ENCODE measurements at regions not wholly inside any gene's neighbourhood (a gene's known extent, or its start where the extent isn't known, plus 50 kb on each side); places are given as distances from the start of the nearest gene placed in this dataset.
"Not testable (repeated sequence)": the region's sequence is repeated elsewhere in the genome, so short reads cannot be mapped to it uniquely, and the experiment has no call there.

GRCh38 chr2:176978921-176979320, 233.7 kb upstream of the HNRNPA3 start:
- WGBS: 82% methylated on average over 2 of the region's 2 CpGs
- H3K4me1 ChIP-seq (ENCODE audit: insufficient read depth): no peaks in the 10 kb centered on the region
- no peaks in the 10 kb centered on the region for H3K36me3 ChIP-seq (ENCODE audit: insufficient read depth)
- H3K27ac ChIP-seq (ENCODE audit: low read depth): no peak overlapping the region
- no peak for DNase-seq (ENCODE audit: extremely low spot score)
- H3K4me3 ChIP-seq (ENCODE audit: low read depth, low read length): no peak overlapping the region

- no peak overlapping the region for H3K27ac ChIP-seq (ENCODE audit: low read depth)
- H3K4me1 ChIP-seq (ENCODE audit: insufficient read depth): no peaks in the 10 kb centered on the region
- H3K4me3 ChIP-seq (ENCODE audit: low read depth, low read length): no peak overlapping the region
- no peaks in the 10 kb centered on the region for H3K36me3 ChIP-seq (ENCODE audit: insufficient read depth)
- DNase-seq (ENCODE audit: extremely low spot score): no peak
- 57% methylated on average over 2 of the region's 2 CpGs for WGBS
Observed at GRCh38 chr2:176979981-176980710, 232.4 kb upstream of the HNRNPA3 start.

- no peak overlapping the region for H3K4me3 ChIP-seq (ENCODE audit: low read depth, low read length)
- H3K4me1 ChIP-seq (ENCODE audit: insufficient read depth): no peaks in the 10 kb centered on the region
- 81% methylated on average over 4 of the region's 4 CpGs for WGBS
- H3K36me3 ChIP-seq (ENCODE audit: insufficient read depth): no peaks in the 10 kb centered on the region
- no peak for DNase-seq (ENCODE audit: extremely low spot score)
- H3K27ac ChIP-seq (ENCODE audit: low read depth): no peak overlapping the region
Observed at GRCh38 chr2:176984987-176985386, 227.6 kb upstream of the HNRNPA3 start.

GRCh38 chr2:176985871-176986270, 226.7 kb upstream of the HNRNPA3 start:
- WGBS: 48% methylated on average over 2 of the region's 2 CpGs
- Histone ChIP-seq H3K4me1 (ENCODE audit: insufficient read depth) (no peaks in the 10 kb centered on the region), H3K4me3 (ENCODE audit: low read depth, low read length) (no peak overlapping the region), H3K36me3 (ENCODE audit: insufficient read depth) (no peaks in the 10 kb centered on the region), H3K27ac (ENCODE audit: low read depth) (no peak overlapping the region)
- DNase-seq (ENCODE audit: extremely low spot score): no peak

- DNase-seq (ENCODE audit: extremely low spot score): no peak
- WGBS: 62% methylated on average over 5 of the region's 5 CpGs
- no peak overlapping the region for H3K27ac ChIP-seq (ENCODE audit: low read depth)
- H3K36me3 ChIP-seq (ENCODE audit: insufficient read depth): no peaks in the 10 kb centered on the region
- H3K4me3 ChIP-seq (ENCODE audit: low read depth, low read length): no peak overlapping the region
- no peaks in the 10 kb centered on the region for H3K4me1 ChIP-seq (ENCODE audit: insufficient read depth)
Observed at GRCh38 chr2:176986487-176986886, 226.1 kb upstream of the HNRNPA3 start.

- H3K36me3 ChIP-seq (ENCODE audit: insufficient read depth): no peaks in the 10 kb centered on the region
- 53% methylated on average over 1 of the region's 1 CpG for WGBS
- no peak overlapping the region for H3K27ac ChIP-seq (ENCODE audit: low read depth)
- no peak overlapping the region for H3K4me3 ChIP-seq (ENCODE audit: low read depth, low read length)
- DNase-seq (ENCODE audit: extremely low spot score): no peak
- no peaks in the 10 kb centered on the region for H3K4me1 ChIP-seq (ENCODE audit: insufficient read depth)
Observed at GRCh38 chr2:176991411-176991810, 221.2 kb upstream of the HNRNPA3 start.

GRCh38 chr2:176997074-176997791, 215.4 kb upstream of the HNRNPA3 start:
- no peak for DNase-seq (ENCODE audit: extremely low spot score)
- 51% methylated on average over 5 of the region's 5 CpGs for WGBS
- H3K27ac ChIP-seq (ENCODE audit: low read depth): no peak overlapping the region

GRCh38 chr2:176997792-176998169, 214.8 kb upstream of the HNRNPA3 start:
- no peak for DNase-seq (ENCODE audit: extremely low spot score)
- Histone ChIP-seq H3K36me3 (ENCODE audit: insufficient read depth) (no peaks in the 10 kb centered on the region), H3K27ac (ENCODE audit: low read depth) (no peak overlapping the region), H3K4me1 (ENCODE audit: insufficient read depth) (no peaks in the 10 kb centered on the region), H3K4me3 (ENCODE audit: low read depth, low read length) (no peak overlapping the region)
- 94% methylated on average over 1 of the region's 1 CpG for WGBS

More at GRCh38 chr2:176997074-176997791, 215.4 kb upstream of the HNRNPA3 start:
- Histone ChIP-seq H3K36me3 (ENCODE audit: insufficient read depth) (no peaks in the 10 kb centered on the region), H3K4me3 (ENCODE audit: low read depth, low read length) (no peak overlapping the region), H3K4me1 (ENCODE audit: insufficient read depth) (no peaks in the 10 kb centered on the region)

- Histone ChIP-seq H3K4me3 (ENCODE audit: low read depth, low read length) (no peak overlapping the region), H3K27ac (ENCODE audit: low read depth) (no peak overlapping the region), H3K4me1 (ENCODE audit: insufficient read depth) (no peaks in the 10 kb centered on the region), H3K36me3 (ENCODE audit: insufficient read depth) (no peaks in the 10 kb centered on the region)
- WGBS: 86% methylated on average over 1 of the region's 1 CpG
- no peak for DNase-seq (ENCODE audit: extremely low spot score)
Observed at GRCh38 chr2:176999301-176999700, 213.3 kb upstream of the HNRNPA3 start.

GRCh38 chr2:177000061-177000714, 212.4 kb upstream of the HNRNPA3 start:
- H3K4me1 ChIP-seq (ENCODE audit: insufficient read depth): no peaks in the 10 kb centered on the region
- no peak overlapping the region for H3K27ac ChIP-seq (ENCODE audit: low read depth)
- WGBS: 83% methylated on average over 4 of the region's 4 CpGs
- no peak for DNase-seq (ENCODE audit: extremely low spot score)
- no peaks in the 10 kb centered on the region for H3K36me3 ChIP-seq (ENCODE audit: insufficient read depth)
- no peak overlapping the region for H3K4me3 ChIP-seq (ENCODE audit: low read depth, low read length)

- H3K36me3 ChIP-seq (ENCODE audit: insufficient read depth): no peaks in the 10 kb centered on the region
- no peak for DNase-seq (ENCODE audit: extremely low spot score)
- H3K4me1 ChIP-seq (ENCODE audit: insufficient read depth): no peaks in the 10 kb centered on the region
- WGBS: 71% methylated on average over 4 of the region's 4 CpGs
- H3K27ac ChIP-seq (ENCODE audit: low read depth): no peak overlapping the region
- H3K4me3 ChIP-seq (ENCODE audit: low read depth, low read length): no peak overlapping the region
Observed at GRCh38 chr2:177000715-177001072, 211.9 kb upstream of the HNRNPA3 start.

- Histone ChIP-seq H3K4me1 (ENCODE audit: insufficient read depth) (no peaks in the 10 kb centered on the region), H3K4me3 (ENCODE audit: low read depth, low read length) (no peak overlapping the region), H3K36me3 (ENCODE audit: insufficient read depth) (no peaks in the 10 kb centered on the region), H3K27ac (ENCODE audit: low read depth) (no peak overlapping the region)
- 94% methylated on average over 2 of the region's 2 CpGs for WGBS
- DNase-seq (ENCODE audit: extremely low spot score): no peak
Observed at GRCh38 chr2:177001334-177001733, 211.3 kb upstream of the HNRNPA3 start.

- WGBS: 93% methylated on average over 3 of the region's 3 CpGs
- no peak for DNase-seq (ENCODE audit: extremely low spot score)
- Histone ChIP-seq H3K4me1 (ENCODE audit: insufficient read depth) (no peaks in the 10 kb centered on the region), H3K4me3 (ENCODE audit: low read depth, low read length) (no peak overlapping the region), H3K36me3 (ENCODE audit: insufficient read depth) (no peaks in the 10 kb centered on the region), H3K27ac (ENCODE audit: low read depth) (no peak overlapping the region)
Observed at GRCh38 chr2:177002983-177003382, 209.6 kb upstream of the HNRNPA3 start.

GRCh38 chr2:177007726-177008125, 204.9 kb upstream of the HNRNPA3 start:
- 97% methylated on average over 28 of the region's 28 CpGs for WGBS
- not testable (repeated sequence) for H3K36me3 ChIP-seq (ENCODE audit: insufficient read depth); H3K4me1 ChIP-seq (ENCODE audit: insufficient read depth); H3K4me3 ChIP-seq (ENCODE audit: low read depth, low read length); DNase-seq (ENCODE audit: extremely low spot score); H3K27ac ChIP-seq (ENCODE audit: low read depth)

Measured in urinary bladder (tissue), 3 donors.